ENCODE measurements at regions not wholly inside any gene's neighbourhood (a gene's known extent, or its start where the extent isn't known, plus 50 kb on each side); places are given as distances from the start of the nearest gene placed in this dataset.

DNA sequence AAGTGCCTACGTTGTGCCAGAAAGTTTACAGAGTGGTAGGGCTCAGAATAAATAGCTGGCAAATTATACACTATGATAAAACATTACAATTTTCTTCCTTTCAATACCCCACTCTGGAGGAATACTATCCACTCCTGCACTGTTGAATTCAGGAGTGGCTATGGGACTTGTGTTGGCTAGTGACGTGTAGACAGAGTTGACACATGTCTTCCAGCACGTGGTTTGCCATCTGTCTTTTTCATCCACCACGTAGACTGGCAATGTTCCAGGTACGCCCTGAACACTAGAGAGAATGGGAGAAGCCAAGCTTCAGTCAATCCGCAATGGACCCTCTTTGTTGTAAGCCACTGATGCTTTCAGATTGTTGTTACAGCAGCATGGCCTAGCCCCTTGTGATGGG lies 168.8 kb upstream of the RBPJ start:
- H3K27me3 Mint-ChIP-seq (ENCODE audit: low read depth in 2 of 2) = peaks cover 22 to 44% of the 10 kb centered on the region in 2 donors
- Histone ChIP-seq H3K27ac (ENCODE audit: low read length) (no peak overlapping the region), H3K4me3 (ENCODE audit: low read length) (no peak overlapping the region), H3K9me3 (ENCODE audit: control insufficient read depth, insufficient read depth, low read length) (no peaks in the 10 kb centered on the region), H3K36me3 (ENCODE audit: control insufficient read depth, insufficient read depth, low read length) (no peaks in the 10 kb centered on the region), H3K4me1 (ENCODE audit: control insufficient read depth, insufficient read depth, low read length) (no peaks in the 10 kb centered on the region), H3K27me3 (ENCODE audit: control insufficient read depth, insufficient read depth, low read length) (no peaks in the 10 kb centered on the region)
- no peak for ATAC-seq
- H3K9me3 Mint-ChIP-seq = no peaks in the 10 kb centered on the region
- no peak overlapping the region for H3K27ac Mint-ChIP-seq
- no peak for DNase-seq
- H3K36me3 Mint-ChIP-seq = no peaks in the 10 kb centered on the region
- H3K4me3 Mint-ChIP-seq = no peak overlapping the region
- intact Hi-C loops (cut with micrococcal nuclease) = no loop called here
- H3K4me1 Mint-ChIP-seq = peaks cover 0 to 6% of the 10 kb centered on the region in 2 donors
- TF ChIP-seq, protein P1, sequence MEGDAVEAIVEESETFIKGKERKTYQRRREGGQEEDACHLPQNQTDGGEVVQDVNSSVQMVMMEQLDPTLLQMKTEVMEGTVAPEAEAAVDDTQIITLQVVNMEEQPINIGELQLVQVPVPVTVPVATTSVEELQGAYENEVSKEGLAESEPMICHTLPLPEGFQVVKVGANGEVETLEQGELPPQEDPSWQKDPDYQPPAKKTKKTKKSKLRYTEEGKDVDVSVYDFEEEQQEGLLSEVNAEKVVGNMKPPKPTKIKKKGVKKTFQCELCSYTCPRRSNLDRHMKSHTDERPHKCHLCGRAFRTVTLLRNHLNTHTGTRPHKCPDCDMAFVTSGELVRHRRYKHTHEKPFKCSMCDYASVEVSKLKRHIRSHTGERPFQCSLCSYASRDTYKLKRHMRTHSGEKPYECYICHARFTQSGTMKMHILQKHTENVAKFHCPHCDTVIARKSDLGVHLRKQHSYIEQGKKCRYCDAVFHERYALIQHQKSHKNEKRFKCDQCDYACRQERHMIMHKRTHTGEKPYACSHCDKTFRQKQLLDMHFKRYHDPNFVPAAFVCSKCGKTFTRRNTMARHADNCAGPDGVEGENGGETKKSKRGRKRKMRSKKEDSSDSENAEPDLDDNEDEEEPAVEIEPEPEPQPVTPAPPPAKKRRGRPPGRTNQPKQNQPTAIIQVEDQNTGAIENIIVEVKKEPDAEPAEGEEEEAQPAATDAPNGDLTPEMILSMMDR (IDR thresholded peaks at IDR 0.05) = no peak
- WGBS (ENCODE audit: insufficient coverage) = 78% methylated on average over 5 of the region's 6 CpGs

DNA sequence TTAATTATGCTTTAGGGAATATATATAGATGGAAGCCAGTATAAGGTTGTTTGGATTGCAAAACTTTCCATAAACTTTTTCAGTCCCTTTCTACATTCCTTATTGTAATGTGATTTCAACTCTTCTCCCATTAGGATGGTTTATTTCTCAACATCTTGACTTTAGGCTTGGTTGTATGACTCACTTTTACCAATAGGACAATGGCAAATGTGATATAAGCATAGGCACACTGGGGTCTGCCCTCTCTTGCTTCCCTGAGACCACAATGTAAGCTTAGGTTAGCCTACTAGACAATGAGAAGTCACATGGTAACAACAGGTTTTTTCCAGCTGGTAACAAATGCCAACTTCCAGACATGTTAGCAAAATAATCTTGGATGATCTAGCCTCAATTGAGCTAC lies 163.3 kb upstream of the RBPJ start:
- TF ChIP-seq, protein P1 (IDR thresholded peaks at IDR 0.05) = no peak
- DNase-seq = no peak
- Histone ChIP-seq H3K9me3 (ENCODE audit: control insufficient read depth, insufficient read depth, low read length) (no peaks in the 10 kb centered on the region), H3K4me3 (ENCODE audit: low read length) (no peak overlapping the region), H3K4me1 (ENCODE audit: control insufficient read depth, insufficient read depth, low read length) (no peaks in the 10 kb centered on the region), H3K27ac (ENCODE audit: low read length) (no peak overlapping the region), H3K27me3 (ENCODE audit: control insufficient read depth, insufficient read depth, low read length) (no peaks in the 10 kb centered on the region), H3K36me3 (ENCODE audit: control insufficient read depth, insufficient read depth, low read length) (no peaks in the 10 kb centered on the region)
- Mint-ChIP-seq H3K27me3 (ENCODE audit: low read depth in 2 of 2) (peaks cover 15 to 18% of the 10 kb centered on the region in 2 donors), H3K4me1 (peaks cover 0 to 11% of the 10 kb centered on the region in 2 donors), H3K36me3 (no peaks in the 10 kb centered on the region), H3K27ac (no peak overlapping the region), H3K4me3 (no peak overlapping the region), H3K9me3 (no peaks in the 10 kb centered on the region)
- ATAC-seq = no peak
- intact Hi-C loops (cut with micrococcal nuclease) = no loop called here

GRCh38 chr4:26160591-26160990 lies 160.2 kb upstream of the RBPJ start:
- TF ChIP-seq, protein P1 (IDR thresholded peaks at IDR 0.05) = no peak
- H3K27ac Mint-ChIP-seq = no peak overlapping the region
- WGBS (ENCODE audit: insufficient coverage) = 97% methylated on average over 3 of the region's 3 CpGs

GRCh38 chr4:26161030-26161824 lies 159.6 kb upstream of the RBPJ start:
- 88% methylated on average over 2 of the region's 5 CpGs for WGBS (ENCODE audit: insufficient coverage)
- no peaks in the 10 kb centered on the region for H3K36me3 Mint-ChIP-seq
- TF ChIP-seq, protein P1 (IDR thresholded peaks at IDR 0.05) = no peak
- Histone ChIP-seq H3K4me3 (ENCODE audit: low read length) (no peak overlapping the region), H3K4me1 (ENCODE audit: control insufficient read depth, insufficient read depth, low read length) (no peaks in the 10 kb centered on the region), H3K27me3 (ENCODE audit: control insufficient read depth, insufficient read depth, low read length) (no peaks in the 10 kb centered on the region), H3K9me3 (ENCODE audit: control insufficient read depth, insufficient read depth, low read length) (no peaks in the 10 kb centered on the region), H3K36me3 (ENCODE audit: control insufficient read depth, insufficient read depth, low read length) (no peaks in the 10 kb centered on the region), H3K27ac (ENCODE audit: low read length) (no peak overlapping the region)
- no peak for DNase-seq
- peaks cover 0 to 3% of the 10 kb centered on the region in 2 donors for H3K27me3 Mint-ChIP-seq (ENCODE audit: low read depth in 2 of 2)
- H3K4me3 Mint-ChIP-seq = no peak overlapping the region
- no peak overlapping the region for H3K27ac Mint-ChIP-seq
- ATAC-seq = no peak
- no peaks in the 10 kb centered on the region for H3K9me3 Mint-ChIP-seq
- peaks cover 0 to 5% of the 10 kb centered on the region in 2 donors for H3K4me1 Mint-ChIP-seq
- intact Hi-C loops (cut with micrococcal nuclease) = no loop called here

More at GRCh38 chr4:26160591-26160990, 160.2 kb upstream of the RBPJ start:
- Histone ChIP-seq H3K27ac (ENCODE audit: low read length) (no peak overlapping the region), H3K27me3 (ENCODE audit: control insufficient read depth, insufficient read depth, low read length) (no peaks in the 10 kb centered on the region), H3K36me3 (ENCODE audit: control insufficient read depth, insufficient read depth, low read length) (no peaks in the 10 kb centered on the region), H3K4me1 (ENCODE audit: control insufficient read depth, insufficient read depth, low read length) (no peaks in the 10 kb centered on the region), H3K4me3 (ENCODE audit: low read length) (no peak overlapping the region), H3K9me3 (ENCODE audit: control insufficient read depth, insufficient read depth, low read length) (no peaks in the 10 kb centered on the region)
- Mint-ChIP-seq H3K4me3 (no peak overlapping the region), H3K36me3 (no peaks in the 10 kb centered on the region), H3K4me1 (peaks cover 0 to 5% of the 10 kb centered on the region in 2 donors), H3K9me3 (no peaks in the 10 kb centered on the region), H3K27me3 (ENCODE audit: low read depth in 2 of 2) (peaks cover 0 to 5% of the 10 kb centered on the region in 2 donors)
- DNase-seq (no peak), ATAC-seq (no peak)
- intact Hi-C loops (cut with micrococcal nuclease) = no loop called here

Data from natural killer cell (primary cell).